ENCODE measurements at regions not wholly inside any gene's neighbourhood (a gene's known extent, or its start where the extent isn't known, plus 50 kb on each side); places are given as distances from the start of the nearest gene placed in this dataset.

- DNase-seq (ENCODE audit: extremely low read depth, low read depth): no peak
Measured at GRCh38 chr2:147385600-147385999, 459.2 kb upstream of the ACVR2A start.

GRCh38 chr2:147384659-147385058 lies 460.2 kb upstream of the ACVR2A start:
- no peak for DNase-seq (ENCODE audit: extremely low read depth, low read depth)

GRCh38 chr2:147382322-147382948 lies 462.4 kb upstream of the ACVR2A start:
- no peak for DNase-seq (ENCODE audit: extremely low read depth, low read depth)

GRCh38 chr2:147378403-147378802 lies 466.4 kb upstream of the ACVR2A start:
- DNase-seq (ENCODE audit: extremely low read depth, low read depth): no peak

GRCh38 chr2:147375073-147375472 lies 469.8 kb upstream of the ACVR2A start:
- no peak for DNase-seq (ENCODE audit: extremely low read depth, low read depth)

- DNase-seq (ENCODE audit: extremely low read depth, low read depth): no peak
Measured at GRCh38 chr2:147374423-147374811, 470.4 kb upstream of the ACVR2A start.

GRCh38 chr2:147373800-147374422 lies 470.9 kb upstream of the ACVR2A start:
- DNase-seq (ENCODE audit: extremely low read depth, low read depth): no peak

- no peak for DNase-seq (ENCODE audit: extremely low read depth, low read depth)
Measured at GRCh38 chr2:147368306-147368705, 476.5 kb upstream of the ACVR2A start.

GRCh38 chr2:147366279-147366678 lies 478.6 kb upstream of the ACVR2A start:
- DNase-seq (ENCODE audit: extremely low read depth, low read depth): no peak

- DNase-seq (ENCODE audit: extremely low read depth, low read depth): no peak
Measured at GRCh38 chr2:147365622-147366021, 479.2 kb upstream of the ACVR2A start.

- no peak for DNase-seq (ENCODE audit: extremely low read depth, low read depth)
Measured at GRCh38 chr2:147364597-147364996, 480.2 kb upstream of the ACVR2A start.

GRCh38 chr2:147363181-147363580 lies 481.6 kb upstream of the ACVR2A start:
- no peak for DNase-seq (ENCODE audit: extremely low read depth, low read depth)

- no peak for DNase-seq (ENCODE audit: extremely low read depth, low read depth)
Measured at GRCh38 chr2:147358375-147358774, 486.5 kb upstream of the ACVR2A start.

GRCh38 chr2:147356157-147356556 lies 488.7 kb upstream of the ACVR2A start:
- no peak for DNase-seq (ENCODE audit: extremely low read depth, low read depth)

GRCh38 chr2:147355706-147356105 lies 489.1 kb upstream of the ACVR2A start:
- no peak for DNase-seq (ENCODE audit: extremely low read depth, low read depth)

GRCh38 chr2:147353072-147353381 lies 491.8 kb upstream of the ACVR2A start:
- DNase-seq (ENCODE audit: extremely low read depth, low read depth): no peak

GRCh38 chr2:147352264-147353071 lies 492.4 kb upstream of the ACVR2A start:
- DNase-seq (ENCODE audit: extremely low read depth, low read depth): no peak

GRCh38 chr2:147351784-147352183 lies 493.0 kb upstream of the ACVR2A start:
- DNase-seq (ENCODE audit: extremely low read depth, low read depth): no peak

- no peak for DNase-seq (ENCODE audit: extremely low read depth, low read depth)
Measured at GRCh38 chr2:147348931-147349555, 495.8 kb upstream of the ACVR2A start.

- DNase-seq (ENCODE audit: extremely low read depth, low read depth): no peak
Measured at GRCh38 chr2:147346142-147346541, 498.7 kb upstream of the ACVR2A start.

GRCh38 chr2:147345246-147345645 lies 499.6 kb upstream of the ACVR2A start:
- no peak for DNase-seq (ENCODE audit: extremely low read depth, low read depth)

GRCh38 chr2:147342329-147342728 lies 502.5 kb upstream of the ACVR2A start:
- no peak for DNase-seq (ENCODE audit: extremely low read depth, low read depth)

Measured in NCI-H460 (cell line).